Mammary epithelial cell (primary cell): ENCODE measurements at regions not wholly inside any gene's neighbourhood (a gene's known extent, or its start where the extent isn't known, plus 50 kb on each side); places are given as distances from the start of the nearest gene placed in this dataset.

Experiments used
- EZH2 ChIP-seq: IDR thresholded peaks from 2 replicates; pipeline ENCODE4 v1.6.1; 2012; ENCODE audit warnings: low read length, inconsistent platforms, borderline replicate concordance
- TF ChIP-seq, protein P1 (sequence below), 2 donors: IDR thresholded peaks in 1 of 2; conservative IDR thresholded peaks in 1 of 2; 2 replicates each; pipeline ENCODE4 v1.5.1; 2011 to 2012; ENCODE audit warnings: inconsistent platforms in 2 of 2, low read length in 2 of 2, mild to moderate bottlenecking in 2 of 2, control low read depth in 1 of 2, low read depth in 1 of 2; ENCODE audit not compliant: insufficient read depth in 1 of 2; ENCODE audit errors: extremely low read depth in 1 of 2

GRCh38 chr2:221203856-221204255, 368.2 kb downstream of the EPHA4 start:
- TF ChIP-seq, protein P1, sequence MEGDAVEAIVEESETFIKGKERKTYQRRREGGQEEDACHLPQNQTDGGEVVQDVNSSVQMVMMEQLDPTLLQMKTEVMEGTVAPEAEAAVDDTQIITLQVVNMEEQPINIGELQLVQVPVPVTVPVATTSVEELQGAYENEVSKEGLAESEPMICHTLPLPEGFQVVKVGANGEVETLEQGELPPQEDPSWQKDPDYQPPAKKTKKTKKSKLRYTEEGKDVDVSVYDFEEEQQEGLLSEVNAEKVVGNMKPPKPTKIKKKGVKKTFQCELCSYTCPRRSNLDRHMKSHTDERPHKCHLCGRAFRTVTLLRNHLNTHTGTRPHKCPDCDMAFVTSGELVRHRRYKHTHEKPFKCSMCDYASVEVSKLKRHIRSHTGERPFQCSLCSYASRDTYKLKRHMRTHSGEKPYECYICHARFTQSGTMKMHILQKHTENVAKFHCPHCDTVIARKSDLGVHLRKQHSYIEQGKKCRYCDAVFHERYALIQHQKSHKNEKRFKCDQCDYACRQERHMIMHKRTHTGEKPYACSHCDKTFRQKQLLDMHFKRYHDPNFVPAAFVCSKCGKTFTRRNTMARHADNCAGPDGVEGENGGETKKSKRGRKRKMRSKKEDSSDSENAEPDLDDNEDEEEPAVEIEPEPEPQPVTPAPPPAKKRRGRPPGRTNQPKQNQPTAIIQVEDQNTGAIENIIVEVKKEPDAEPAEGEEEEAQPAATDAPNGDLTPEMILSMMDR (conservative IDR thresholded peaks at IDR 0.05 in 1 of 2, IDR thresholded peaks at IDR 0.05 in 1 of 2; ENCODE audit: extremely low read depth in 1 of 2, insufficient read depth in 1 of 2, low read depth in 1 of 2, low read length in 2 of 2) = no peak
- no peak for TF ChIP-seq EZH2
